Chondrocyte (in vitro differentiated cells): ENCODE measurements at regions not wholly inside any gene's neighbourhood (a gene's known extent, or its start where the extent isn't known, plus 50 kb on each side); places are given as distances from the start of the nearest gene placed in this dataset.

Experiments
- DNase-seq: peaks from one replicate; pipeline ENCODE4 v3.0.0; 2021; ENCODE audit warnings: mixed read lengths, low spot score
- H3K27ac Mint-ChIP-seq: one replicate; pipeline ENCODE4 v1.8.0; 2021; ENCODE audit warnings: mild to moderate bottlenecking, moderate library complexity, mixed read lengths; ENCODE audit not compliant: unreplicated experiment
- H3K27me3 Mint-ChIP-seq: 2 replicates; pipeline ENCODE4 v1.8.0; 2021; ENCODE audit warnings: low read depth, mixed read lengths
- H3K36me3 Mint-ChIP-seq: 2 replicates; pipeline ENCODE4 v1.8.0; 2021; ENCODE audit warnings: low read depth, mixed read lengths
- H3K4me1 Mint-ChIP-seq: 2 replicates; pipeline ENCODE4 v1.8.0; 2021; ENCODE audit warnings: low read depth, mild to moderate bottlenecking, mixed read lengths
- H3K4me3 Mint-ChIP-seq: one replicate; pipeline ENCODE4 v1.8.0; 2021; ENCODE audit warnings: mild to moderate bottlenecking, moderate library complexity, mixed read lengths; ENCODE audit not compliant: unreplicated experiment
- H3K9me3 Mint-ChIP-seq: 2 replicates; pipeline ENCODE4 v1.8.0; 2021; ENCODE audit warnings: low read depth, mixed read lengths
- TF ChIP-seq, protein P1 (sequence below): fragments of 200-600 bp; sonication (generic); IDR thresholded peaks from 2 replicates; pipeline ENCODE4 v1.5.0; 2021; ENCODE audit warnings: antibody characterized with exemption, mild to moderate bottlenecking, moderate library complexity

DNA sequence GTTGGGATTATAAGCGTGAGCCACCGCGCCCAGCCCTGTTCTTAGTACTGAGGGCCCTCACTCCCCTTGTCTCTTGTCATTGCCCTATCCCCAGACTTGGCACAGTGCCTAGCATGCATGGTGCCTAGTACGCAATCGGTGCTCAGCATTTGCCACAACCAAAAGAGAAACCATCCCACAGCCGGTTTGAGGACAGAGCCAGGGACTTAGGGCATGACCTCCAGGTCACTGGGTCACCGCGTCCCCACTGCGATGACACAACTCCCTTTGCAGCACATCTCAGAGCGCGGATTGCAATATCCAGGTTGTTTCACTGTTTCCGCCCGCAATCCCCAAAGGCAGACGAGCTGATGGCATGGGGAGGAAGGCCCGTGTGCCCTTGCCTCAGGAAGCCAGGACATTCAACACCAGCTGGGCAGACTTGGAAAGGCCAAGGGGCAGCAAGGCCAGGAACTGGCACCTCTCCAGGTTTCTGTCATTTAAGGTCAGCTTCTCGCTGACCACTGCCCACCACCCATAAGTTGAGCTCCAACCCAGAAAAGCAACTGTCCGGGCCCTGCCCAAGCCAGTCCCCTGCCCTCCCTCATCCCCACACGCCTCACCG is 274.5 kb downstream of the MRTFB start:
- no peak overlapping the region for H3K4me3 Mint-ChIP-seq
- TF ChIP-seq, protein P1, sequence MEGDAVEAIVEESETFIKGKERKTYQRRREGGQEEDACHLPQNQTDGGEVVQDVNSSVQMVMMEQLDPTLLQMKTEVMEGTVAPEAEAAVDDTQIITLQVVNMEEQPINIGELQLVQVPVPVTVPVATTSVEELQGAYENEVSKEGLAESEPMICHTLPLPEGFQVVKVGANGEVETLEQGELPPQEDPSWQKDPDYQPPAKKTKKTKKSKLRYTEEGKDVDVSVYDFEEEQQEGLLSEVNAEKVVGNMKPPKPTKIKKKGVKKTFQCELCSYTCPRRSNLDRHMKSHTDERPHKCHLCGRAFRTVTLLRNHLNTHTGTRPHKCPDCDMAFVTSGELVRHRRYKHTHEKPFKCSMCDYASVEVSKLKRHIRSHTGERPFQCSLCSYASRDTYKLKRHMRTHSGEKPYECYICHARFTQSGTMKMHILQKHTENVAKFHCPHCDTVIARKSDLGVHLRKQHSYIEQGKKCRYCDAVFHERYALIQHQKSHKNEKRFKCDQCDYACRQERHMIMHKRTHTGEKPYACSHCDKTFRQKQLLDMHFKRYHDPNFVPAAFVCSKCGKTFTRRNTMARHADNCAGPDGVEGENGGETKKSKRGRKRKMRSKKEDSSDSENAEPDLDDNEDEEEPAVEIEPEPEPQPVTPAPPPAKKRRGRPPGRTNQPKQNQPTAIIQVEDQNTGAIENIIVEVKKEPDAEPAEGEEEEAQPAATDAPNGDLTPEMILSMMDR: no peak
- no peak overlapping the region for H3K27ac Mint-ChIP-seq
- peaks cover 12% of the 10 kb centered on the region for H3K36me3 Mint-ChIP-seq
- H3K9me3 Mint-ChIP-seq: peaks cover 9% of the 10 kb centered on the region
- DNase-seq: no peak
- H3K4me1 Mint-ChIP-seq: no peaks in the 10 kb centered on the region
- H3K27me3 Mint-ChIP-seq: no peaks in the 10 kb centered on the region

- Mint-ChIP-seq H3K9me3 (peaks cover 11% of the 10 kb centered on the region), H3K27ac (no peak overlapping the region), H3K4me1 (no peaks in the 10 kb centered on the region), H3K27me3 (no peaks in the 10 kb centered on the region), H3K36me3 (peaks cover 12% of the 10 kb centered on the region), H3K4me3 (no peak overlapping the region)
- TF ChIP-seq, protein P1: no peak
- no peak for DNase-seq
Measured at GRCh38 chr16:14344945-14345344, 273.8 kb downstream of the MRTFB start.

- Mint-ChIP-seq H3K27ac (no peak overlapping the region), H3K27me3 (no peaks in the 10 kb centered on the region), H3K4me3 (no peak overlapping the region), H3K36me3 (peaks cover 12% of the 10 kb centered on the region), H3K9me3 (peaks cover 11% of the 10 kb centered on the region), H3K4me1 (no peaks in the 10 kb centered on the region)
- TF ChIP-seq, protein P1: no peak
- no peak for DNase-seq
Measured at GRCh38 chr16:14344292-14344691, 273.2 kb downstream of the MRTFB start.

- peaks cover 9% of the 10 kb centered on the region for H3K9me3 Mint-ChIP-seq
- TF ChIP-seq, protein P1: no peak
- no peak overlapping the region for H3K27ac Mint-ChIP-seq
- H3K27me3 Mint-ChIP-seq: no peaks in the 10 kb centered on the region
- no peaks in the 10 kb centered on the region for H3K4me1 Mint-ChIP-seq
- peaks cover 11% of the 10 kb centered on the region for H3K36me3 Mint-ChIP-seq
- DNase-seq: no peak
- no peak overlapping the region for H3K4me3 Mint-ChIP-seq
Measured at GRCh38 chr16:14341324-14342225, 270.5 kb downstream of the MRTFB start.

GRCh38 chr16:14339694-14340093 is 268.6 kb downstream of the MRTFB start:
- DNase-seq: no peak
- Mint-ChIP-seq H3K36me3 (peaks cover 5% of the 10 kb centered on the region), H3K27ac (no peak overlapping the region), H3K9me3 (peaks cover 3% of the 10 kb centered on the region), H3K4me3 (no peak overlapping the region), H3K27me3 (no peaks in the 10 kb centered on the region), H3K4me1 (no peaks in the 10 kb centered on the region)
- TF ChIP-seq, protein P1: no peak
